ENCODE measurements at regions not wholly inside any gene's neighbourhood (a gene's known extent, or its start where the extent isn't known, plus 50 kb on each side); places are given as distances from the start of the nearest gene placed in this dataset.
"Not testable (repeated sequence)": the region's sequence is repeated elsewhere in the genome, so short reads cannot be mapped to it uniquely, and the experiment has no call there.

GRCh38 chr13:87604437-87604836 lies 66.7 kb upstream of the SLITRK5 start:
- TF ChIP-seq, protein P1, sequence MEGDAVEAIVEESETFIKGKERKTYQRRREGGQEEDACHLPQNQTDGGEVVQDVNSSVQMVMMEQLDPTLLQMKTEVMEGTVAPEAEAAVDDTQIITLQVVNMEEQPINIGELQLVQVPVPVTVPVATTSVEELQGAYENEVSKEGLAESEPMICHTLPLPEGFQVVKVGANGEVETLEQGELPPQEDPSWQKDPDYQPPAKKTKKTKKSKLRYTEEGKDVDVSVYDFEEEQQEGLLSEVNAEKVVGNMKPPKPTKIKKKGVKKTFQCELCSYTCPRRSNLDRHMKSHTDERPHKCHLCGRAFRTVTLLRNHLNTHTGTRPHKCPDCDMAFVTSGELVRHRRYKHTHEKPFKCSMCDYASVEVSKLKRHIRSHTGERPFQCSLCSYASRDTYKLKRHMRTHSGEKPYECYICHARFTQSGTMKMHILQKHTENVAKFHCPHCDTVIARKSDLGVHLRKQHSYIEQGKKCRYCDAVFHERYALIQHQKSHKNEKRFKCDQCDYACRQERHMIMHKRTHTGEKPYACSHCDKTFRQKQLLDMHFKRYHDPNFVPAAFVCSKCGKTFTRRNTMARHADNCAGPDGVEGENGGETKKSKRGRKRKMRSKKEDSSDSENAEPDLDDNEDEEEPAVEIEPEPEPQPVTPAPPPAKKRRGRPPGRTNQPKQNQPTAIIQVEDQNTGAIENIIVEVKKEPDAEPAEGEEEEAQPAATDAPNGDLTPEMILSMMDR (IDR thresholded peaks at IDR 0.05) = not testable (repeated sequence)
- not testable (repeated sequence) for TF ChIP-seq POLR2A (IDR thresholded peaks at IDR 0.05)

Measured in body of pancreas (tissue), 4 donors.